NCI-H1417 (cell line): ENCODE measurements at regions not wholly inside any gene's neighbourhood (a gene's known extent, or its start where the extent isn't known, plus 50 kb on each side); places are given as distances from the start of the nearest gene placed in this dataset.
"Not testable (repeated sequence)": the region's sequence is repeated elsewhere in the genome, so short reads cannot be mapped to it uniquely, and the experiment has no call there.

Experiments
- DNase-seq, 3 experiments: peaks; one replicate each; lab custom pipeline; 2025; lab: John Stamatoyannopoulos, UW

DNA sequence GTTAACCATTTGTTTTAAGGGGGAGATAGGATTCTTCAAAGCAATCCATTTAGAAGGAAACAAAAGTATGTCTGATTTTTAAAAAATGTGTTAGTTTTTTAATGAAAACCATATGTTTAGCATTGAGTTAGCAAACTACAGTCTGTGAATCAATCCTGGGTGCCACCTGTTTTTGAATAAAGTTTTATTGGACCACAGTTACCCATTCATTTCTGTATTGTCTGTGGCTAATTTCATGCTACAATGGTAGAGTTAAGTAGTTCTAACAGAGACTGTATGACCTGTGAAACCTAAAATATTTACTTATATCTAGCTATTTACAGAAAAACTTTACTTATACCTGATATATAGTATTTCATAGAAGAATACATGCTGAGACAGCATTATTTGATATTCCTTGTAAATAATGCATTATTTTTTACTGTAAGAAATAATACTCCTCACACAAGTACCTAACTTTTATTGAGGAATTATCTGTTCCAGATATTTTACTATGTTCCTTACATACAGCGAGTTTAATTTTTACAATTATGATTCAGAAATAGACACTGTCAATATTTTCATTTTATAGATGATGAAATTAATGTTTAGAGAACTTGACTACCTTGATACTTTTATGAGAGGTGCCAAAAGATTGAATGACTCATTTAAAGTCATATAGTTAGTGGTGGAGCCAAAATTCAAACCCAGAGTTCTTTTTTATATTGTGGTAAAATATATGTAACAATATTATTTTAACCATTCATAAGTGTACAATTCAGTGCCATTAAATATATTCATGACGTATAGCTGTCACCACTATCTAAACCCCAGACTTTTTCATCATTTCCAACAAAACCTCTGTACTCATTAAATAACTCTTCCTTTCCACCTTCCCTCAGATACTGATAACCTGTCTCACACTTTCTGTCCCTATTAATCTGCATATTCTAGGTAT, 122.0 kb downstream of the GLUD2 start:
- DNase-seq = no peak

GRCh38 chrX:121172703-121173102, 125.3 kb downstream of the GLUD2 start:
- no peak for DNase-seq

DNA sequence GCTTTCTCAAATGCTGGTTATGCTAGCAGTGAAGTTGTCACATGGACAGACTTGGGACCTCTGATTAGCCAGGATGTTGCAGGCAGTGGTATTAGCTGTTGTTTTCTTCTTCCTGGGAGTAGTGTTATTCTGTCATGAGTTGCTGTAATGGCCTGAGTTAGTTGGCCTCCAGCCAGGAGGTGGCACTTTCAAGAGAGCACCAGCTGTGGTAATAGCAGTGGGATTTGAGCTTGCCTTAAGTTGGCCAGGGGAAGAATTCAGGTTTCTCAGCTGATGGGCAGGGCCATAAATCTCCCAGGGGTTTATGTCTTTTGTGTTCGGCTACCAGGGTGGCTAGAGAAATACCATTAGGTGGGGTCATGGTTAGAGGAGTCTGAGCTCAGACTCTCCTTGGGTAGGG, 132.6 kb downstream of the GLUD2 start:
- DNase-seq = peak in 1 of 3 experiments; percentile 28

DNA sequence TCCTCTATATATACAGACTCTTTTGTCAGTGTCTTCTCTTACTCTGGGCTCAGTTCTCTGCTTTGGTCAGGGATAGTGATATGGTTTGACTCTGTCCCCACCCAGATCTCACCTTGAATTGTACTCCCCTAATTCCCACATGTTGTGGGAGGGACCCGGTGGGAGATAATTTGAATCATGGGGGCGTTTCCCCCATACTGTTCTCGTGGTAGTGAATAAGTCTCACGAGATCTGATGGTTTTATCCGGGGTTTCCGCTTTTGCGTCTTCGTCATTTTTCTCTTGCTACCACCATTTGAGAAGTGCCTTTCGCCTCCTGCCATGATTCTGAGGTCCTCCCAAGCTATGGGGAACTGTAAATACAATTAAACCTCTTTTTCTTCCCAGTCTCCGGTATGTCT, 144.4 kb downstream of the GLUD2 start:
- no peak for DNase-seq

DNA sequence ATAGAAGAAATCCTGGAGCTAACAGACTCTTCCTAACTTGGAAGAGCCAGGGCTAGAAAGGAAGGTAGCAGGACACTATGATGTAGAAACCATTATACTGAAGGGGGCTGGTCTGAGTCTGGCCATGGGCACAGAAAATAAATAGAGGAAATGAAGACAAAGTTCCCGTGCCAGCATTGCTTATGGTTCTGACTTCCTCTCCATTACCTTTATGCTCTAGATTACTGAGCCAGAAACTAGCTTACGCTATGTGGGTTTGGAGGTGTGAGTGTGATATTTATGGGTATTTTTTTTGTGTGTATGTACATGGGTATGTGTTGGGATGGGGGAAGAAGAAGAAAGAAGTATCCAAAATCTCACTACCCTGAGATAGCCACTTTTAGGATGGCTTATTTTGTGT, 148.3 kb downstream of the GLUD2 start:
- no peak for DNase-seq

GRCh38 chrX:121196872-121197444, 149.5 kb downstream of the GLUD2 start:
- not testable (repeated sequence) for DNase-seq

DNA sequence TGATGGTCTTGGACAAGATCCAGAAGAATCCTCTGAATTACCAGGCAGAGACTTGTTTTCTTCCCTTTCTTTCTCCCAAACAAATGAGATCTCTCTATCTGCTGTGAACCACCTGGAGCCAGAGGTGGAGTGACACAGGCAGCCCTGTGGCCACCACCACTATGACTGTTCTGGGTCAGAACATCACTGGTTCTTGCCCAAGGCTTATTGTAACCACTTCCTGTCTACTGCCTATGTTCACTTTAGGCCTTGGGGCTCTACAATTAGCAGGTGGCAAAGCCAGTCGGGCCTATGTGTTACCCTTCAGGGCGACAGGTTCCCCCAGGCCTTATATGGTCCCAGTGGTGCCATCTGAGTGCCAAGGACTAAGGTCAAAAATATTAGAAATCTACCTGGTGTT, 161.2 kb downstream of the GLUD2 start:
- DNase-seq = no peak

GRCh38 chrX:121216641-121217374, 169.4 kb downstream of the GLUD2 start:
- DNase-seq = peak in 1 of 3 experiments; percentile 33

- DNase-seq = no peak
Measured at GRCh38 chrX:121221322-121221977, 174.0 kb downstream of the GLUD2 start.

DNA sequence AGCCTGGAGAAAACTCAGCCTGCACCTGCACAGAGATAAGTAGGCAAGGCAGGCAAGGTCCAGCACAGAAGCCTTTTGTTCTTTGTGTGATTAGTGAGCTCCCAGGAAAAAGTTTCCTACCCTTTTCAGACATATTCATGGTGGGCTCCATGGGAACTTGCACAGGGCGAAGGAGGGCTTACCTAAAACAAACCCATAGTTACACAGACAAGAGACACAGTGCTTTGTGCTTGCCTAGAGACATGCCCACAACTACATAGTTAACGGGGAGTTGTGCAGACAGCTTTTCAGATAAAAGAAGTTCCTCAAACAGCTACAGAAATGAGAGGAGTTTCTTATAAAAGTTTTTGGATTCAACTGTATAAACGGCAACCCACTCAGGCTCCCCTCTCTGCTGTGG, 180.5 kb downstream of the GLUD2 start:
- DNase-seq = no peak

DNA sequence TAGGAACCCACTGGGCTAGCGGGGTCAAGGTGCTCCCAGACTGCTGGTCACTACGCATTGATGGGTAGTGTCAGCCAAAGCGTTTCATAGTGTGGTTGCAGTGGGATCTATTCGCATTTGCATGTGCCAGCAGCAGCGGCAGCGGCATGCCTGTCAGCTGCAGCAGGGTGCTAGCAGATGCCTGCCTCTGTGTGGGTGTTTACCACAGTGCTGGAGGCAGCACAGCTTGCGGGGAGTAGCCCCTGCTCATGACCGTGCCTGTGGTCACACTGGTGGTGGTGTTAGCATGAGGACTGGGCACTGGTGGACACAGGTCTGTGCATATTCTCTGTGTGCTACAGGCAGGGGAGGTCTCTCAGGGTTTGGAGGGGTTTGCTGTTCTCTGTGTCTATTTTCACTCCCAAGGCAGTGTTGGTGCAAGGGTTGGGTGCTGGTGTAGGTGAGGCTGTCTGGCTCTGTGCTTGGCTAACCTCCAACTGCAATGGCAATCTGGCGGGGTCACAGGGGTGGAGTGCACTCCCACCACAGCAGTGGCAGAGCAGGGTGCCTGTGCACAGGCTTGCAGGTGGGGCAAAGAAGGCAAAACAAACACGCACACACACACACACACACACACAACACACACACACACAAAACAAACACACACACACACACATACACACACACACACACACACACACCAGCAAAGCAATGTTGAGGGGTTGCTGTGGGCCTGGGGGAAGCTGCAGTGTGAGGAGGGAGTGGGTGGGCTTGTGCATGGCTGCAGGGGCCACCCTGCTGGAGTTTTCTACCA, 184.4 kb downstream of the GLUD2 start:
- no peak for DNase-seq

DNA sequence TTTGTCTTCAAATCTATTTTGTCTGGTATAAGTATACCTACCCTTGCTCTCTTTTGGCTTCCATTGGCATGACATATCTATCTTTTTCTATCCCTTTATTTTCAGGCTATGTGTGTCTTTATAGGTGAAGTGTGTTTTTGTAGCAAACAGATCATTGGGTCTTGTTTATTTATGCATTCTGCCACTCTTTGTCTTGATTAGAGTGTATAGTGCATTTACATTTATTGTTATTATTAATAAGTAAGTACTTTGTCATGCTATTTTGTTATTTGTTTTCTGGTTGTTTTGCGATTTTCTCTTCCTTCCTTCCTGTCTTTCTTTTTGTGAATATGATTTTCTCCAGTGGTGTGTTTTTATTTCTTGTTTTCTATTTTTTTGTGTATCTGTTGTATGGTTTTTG, 188.6 kb downstream of the GLUD2 start:
- no peak for DNase-seq

- DNase-seq = no peak
Measured at GRCh38 chrX:121238093-121238492, 190.7 kb downstream of the GLUD2 start.

- DNase-seq = no peak
Measured at GRCh38 chrX:121244511-121244910, 197.1 kb downstream of the GLUD2 start.

GRCh38 chrX:121245763-121246162, 198.4 kb downstream of the GLUD2 start:
- no peak for DNase-seq

- no peak for DNase-seq
Measured at GRCh38 chrX:121254336-121254735, 206.9 kb downstream of the GLUD2 start.

DNA sequence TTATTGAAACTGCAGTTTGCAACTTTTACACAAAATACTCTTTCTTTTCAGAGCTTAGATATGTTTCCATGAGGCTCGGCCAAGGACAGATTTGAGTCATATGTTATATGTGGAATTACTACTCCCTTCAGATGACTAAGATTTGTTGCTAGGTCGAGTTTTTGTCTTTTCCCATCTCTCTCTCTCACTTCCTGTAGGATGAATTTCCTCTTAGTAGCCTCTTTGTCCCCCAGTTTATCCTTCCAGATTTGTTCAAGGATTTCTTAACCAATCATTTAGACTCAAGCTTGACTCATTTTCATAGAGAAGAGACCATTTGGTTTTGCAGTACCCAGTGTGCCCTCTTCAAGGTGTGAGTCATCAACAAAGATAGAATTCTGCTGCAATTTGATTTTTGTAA, 209.2 kb downstream of the GLUD2 start:
- DNase-seq = no peak

- DNase-seq = no peak
Measured at GRCh38 chrX:121258545-121258944, 211.1 kb downstream of the GLUD2 start.

DNA sequence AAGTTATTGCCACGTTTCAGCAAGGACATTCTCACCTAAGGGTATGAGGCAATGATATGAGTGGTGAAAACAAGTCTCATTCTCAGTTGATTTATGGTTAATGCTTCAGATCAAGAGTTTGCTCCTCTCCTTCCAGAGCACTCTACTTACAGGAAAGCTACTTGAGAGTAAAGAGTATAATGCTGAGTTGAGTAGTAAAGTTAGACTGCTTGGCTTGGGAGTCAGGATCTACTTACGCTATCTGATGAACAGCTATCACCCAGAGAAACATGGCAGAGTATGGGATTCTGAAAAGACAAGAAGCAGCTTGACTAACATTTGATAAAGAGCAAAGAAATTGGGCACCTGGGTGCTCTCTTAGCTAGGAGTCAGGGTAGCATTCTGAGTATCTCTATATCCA, 211.8 kb downstream of the GLUD2 start:
- DNase-seq = no peak

GRCh38 chrX:121260596-121261240, 213.3 kb downstream of the GLUD2 start:
- peak in 1 of 3 experiments; percentile 1 for DNase-seq

GRCh38 chrX:121283921-121284320, 236.5 kb downstream of the GLUD2 start:
- no peak for DNase-seq
